KG1 (cell line): ENCODE measurements at regions not wholly inside any gene's neighbourhood (a gene's known extent, or its start where the extent isn't known, plus 50 kb on each side); places are given as distances from the start of the nearest gene placed in this dataset.
"Not testable (repeated sequence)": the region's sequence is repeated elsewhere in the genome, so short reads cannot be mapped to it uniquely, and the experiment has no call there.

Experiments
- DNase-seq: peaks from one replicate; lab custom pipeline; 2025; lab: John Stamatoyannopoulos, UW

DNA sequence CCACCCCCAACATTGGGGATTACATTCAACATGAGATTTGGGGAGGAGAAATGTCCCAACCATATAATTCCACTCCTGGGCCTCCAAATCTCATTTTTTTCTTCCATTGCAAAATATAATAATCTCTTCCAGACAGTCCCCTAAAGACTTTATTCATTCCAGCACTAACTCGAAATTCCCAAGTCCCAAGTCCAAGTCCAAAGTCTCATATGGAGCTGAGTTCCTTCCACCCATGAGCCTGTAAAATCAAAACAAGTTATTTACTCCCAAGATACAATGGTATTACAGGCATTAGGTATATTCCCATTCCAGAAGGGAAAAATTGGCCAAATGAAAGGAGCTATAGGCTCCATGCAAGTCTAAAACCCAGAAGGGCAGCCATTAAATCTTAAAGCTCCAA is 56.7 kb downstream of the P2RY1 start:
- no peak for DNase-seq

DNA sequence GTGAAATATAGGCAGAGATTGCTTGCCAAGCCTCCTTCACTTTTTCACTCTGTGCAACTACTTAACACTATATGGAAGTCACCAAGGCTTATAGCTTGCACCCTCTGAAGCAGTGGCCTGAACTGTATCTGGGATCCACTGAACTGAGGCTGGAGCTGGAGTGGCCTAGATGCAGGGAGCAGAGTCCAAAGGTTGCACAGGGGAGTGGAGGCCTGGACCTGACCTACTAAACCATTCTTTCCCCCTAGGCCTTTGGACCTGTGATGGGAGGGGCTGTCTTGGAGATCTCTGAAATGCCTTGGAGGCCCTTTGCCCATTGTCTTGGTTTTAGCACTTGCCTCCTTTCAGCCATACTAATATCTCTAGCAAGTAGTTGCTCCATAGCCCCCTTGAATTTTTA is 57.5 kb downstream of the P2RY1 start:
- no peak for DNase-seq

DNA sequence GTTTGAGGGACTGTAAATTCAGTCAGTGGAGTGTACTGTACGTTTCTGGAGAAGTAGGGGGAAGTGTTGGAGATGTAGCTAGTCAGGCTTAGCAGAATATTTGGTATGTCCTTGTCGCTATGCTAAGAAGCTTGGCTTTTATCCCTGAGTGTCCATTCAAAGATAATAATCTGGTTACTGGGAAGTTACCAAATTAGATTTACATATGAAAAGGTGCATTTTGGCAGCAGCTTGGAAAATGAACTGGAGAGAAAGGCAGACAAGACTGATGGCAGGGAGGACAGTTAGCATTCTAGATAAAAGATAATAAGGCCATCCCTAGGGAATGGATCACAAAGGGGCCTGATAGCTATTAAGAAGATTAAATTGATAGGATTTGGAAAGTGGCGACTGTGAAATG is 58.7 kb downstream of the P2RY1 start:
- no peak for DNase-seq

DNA sequence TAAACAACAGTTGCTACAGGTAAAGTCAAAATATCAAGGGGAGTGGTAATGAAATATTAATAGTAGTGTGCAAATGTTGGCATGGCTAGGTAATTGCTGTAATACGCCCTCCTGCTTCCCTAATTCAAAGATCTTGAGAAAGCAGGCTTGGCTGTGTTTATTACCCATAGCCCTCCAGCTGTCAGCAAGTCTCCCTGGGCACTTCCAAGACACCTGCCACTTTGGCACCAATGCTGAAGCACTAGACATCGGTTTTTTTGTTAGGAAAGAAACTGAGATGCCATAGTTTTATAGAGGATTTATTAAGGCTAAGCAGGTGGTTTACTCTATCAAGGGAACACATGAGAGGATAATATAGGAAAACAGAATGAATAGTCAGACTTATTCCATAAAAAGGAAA is 64.4 kb downstream of the P2RY1 start:
- no peak for DNase-seq

DNA sequence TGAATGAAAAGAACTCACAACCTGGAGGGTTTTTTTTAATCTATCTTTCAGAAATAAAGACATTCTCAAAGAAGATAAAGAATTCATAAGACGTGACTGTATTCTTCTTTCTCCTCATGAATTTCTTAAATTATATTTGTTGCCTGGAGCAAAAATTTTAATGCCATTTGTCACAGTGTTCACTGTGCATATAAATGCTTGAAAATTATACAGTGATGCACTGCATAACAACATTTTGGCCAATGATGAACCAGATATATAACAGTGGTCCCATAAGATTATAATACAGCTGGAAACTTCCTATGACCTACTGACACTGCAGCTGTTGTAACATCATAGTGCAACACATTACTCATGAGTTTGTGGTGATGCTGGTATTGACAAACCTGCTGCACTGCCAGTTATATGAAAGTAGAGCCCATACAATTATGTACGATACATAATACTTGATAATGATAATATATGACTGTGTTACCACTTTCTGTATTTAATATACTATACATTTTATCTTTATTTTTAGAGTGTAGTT is 67.3 kb downstream of the P2RY1 start:
- no peak for DNase-seq

DNA sequence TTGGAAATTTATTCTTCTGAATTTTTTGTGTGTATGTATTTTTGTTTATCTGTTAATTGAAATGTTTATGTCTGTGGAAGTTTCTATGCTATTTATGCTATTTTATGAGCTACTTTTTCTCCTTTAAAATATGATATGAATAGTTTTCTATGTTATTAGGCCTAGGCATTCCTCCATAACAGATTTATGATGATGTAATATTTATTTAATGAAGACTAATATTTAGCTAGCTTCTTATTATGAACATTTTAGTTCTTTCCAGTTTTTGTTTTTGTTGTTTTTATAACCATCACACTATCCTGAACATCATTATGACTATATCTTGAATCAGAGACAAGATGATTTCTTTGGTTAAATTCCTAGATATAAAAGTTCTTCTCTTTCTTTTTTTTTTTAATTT is 70.7 kb downstream of the P2RY1 start:
- no peak for DNase-seq

DNA sequence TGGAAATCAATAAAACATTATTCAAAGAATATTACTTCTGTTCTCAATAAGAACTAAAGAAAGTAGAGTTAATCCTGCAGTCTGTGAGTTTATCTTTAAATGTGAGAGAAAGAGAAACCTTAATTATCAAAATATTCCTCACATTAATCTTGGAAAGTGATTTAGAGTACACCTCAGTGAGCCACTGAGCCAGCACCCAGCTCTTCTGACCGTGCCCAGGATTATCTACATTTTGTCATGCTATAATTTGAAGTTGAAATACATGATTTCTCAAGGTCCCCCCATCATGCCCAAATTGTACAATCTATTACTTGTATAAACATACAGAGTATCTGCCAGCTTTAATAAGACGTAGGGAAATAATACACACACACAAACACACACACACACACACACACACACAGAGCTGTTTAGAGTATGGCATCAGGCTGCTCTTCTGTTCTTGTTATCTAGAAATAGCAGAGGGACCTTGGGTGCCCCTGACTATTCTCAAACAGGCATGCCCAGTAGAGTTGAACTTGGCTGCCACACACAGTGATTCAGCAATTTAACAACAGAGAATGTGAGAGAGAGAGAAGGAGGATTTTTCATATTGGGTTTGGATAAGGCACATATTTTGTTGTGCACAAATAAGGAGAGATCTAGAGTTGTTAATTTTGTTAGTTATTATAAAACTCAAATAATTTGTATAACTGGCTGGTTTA is 74.4 kb downstream of the P2RY1 start:
- DNase-seq: no peak

DNA sequence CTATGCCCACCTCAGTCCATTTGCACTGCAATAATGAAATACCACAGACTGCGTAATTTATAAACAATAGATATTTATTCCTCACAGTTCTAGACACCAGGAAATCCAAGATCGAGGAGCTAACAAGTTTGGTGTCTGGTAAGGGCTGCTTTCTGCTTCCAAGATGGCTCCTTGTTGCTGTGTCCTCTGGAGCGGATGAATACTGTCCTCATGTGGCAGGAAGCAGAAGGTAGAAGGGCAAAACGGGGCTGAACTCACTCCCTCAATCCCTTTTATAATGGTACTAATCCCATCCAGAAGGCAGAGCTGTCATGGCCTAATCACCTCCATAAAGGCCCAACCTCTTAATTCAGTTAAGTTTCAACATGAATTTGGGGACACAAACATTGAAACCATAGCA is 75.3 kb downstream of the P2RY1 start:
- DNase-seq: no peak

DNA sequence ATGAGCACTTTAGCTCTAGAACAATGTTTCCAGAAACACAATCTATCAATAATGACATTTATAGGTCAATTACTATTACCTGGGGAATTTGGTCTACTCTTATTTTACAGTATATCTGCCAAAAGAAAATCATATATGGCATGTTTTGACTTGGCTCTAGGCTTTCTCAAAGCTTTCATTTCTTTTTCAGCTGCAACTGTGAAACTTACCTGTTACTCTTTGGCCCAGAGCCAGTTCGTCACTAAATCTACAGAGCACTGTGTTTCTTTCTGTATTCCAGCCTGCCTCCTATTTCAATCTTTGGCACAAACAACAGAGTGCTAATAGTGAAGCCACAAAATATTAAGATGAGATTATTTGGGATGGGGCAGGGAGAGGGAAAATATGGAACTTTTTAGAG is 76.0 kb downstream of the P2RY1 start:
- no peak for DNase-seq

DNA sequence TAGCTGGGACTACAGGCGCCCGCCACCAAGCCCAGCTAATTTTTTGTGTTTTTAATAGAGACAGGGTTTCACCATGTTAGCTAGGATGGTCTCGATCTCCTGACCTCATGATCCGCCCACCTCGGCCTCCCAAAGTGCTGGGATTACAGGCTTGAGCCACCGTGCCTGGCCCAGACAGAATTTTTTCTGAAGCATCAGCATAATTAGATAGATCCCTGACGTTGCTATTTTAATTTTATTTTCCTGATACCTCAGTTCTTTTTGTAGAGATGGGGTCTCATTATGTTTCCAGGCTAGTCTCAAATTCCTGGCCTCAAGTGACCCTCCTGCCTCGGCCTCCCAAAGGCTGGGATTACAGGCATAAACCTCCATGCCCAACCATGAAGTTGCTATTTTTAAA is 79.8 kb downstream of the P2RY1 start:
- DNase-seq: not testable (repeated sequence)

DNA sequence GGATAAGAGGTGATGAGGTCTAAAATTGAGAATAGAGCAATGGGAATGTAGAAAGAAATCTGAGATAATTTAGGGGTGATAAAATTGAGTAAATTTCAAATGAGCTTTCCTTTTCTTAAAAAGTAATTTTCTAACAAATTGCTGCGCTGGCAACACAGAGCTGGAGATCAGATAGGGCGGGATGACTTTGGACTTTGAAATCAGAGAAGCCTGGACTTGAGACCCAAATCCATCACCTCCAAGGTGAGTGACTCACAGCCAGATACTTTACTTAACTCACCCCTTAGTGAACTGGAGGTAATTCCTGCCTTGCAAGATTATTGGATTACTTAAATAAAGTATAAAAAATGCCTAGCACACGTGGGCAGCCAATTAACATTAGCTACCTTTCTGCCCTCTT is 80.8 kb downstream of the P2RY1 start:
- no peak for DNase-seq

DNA sequence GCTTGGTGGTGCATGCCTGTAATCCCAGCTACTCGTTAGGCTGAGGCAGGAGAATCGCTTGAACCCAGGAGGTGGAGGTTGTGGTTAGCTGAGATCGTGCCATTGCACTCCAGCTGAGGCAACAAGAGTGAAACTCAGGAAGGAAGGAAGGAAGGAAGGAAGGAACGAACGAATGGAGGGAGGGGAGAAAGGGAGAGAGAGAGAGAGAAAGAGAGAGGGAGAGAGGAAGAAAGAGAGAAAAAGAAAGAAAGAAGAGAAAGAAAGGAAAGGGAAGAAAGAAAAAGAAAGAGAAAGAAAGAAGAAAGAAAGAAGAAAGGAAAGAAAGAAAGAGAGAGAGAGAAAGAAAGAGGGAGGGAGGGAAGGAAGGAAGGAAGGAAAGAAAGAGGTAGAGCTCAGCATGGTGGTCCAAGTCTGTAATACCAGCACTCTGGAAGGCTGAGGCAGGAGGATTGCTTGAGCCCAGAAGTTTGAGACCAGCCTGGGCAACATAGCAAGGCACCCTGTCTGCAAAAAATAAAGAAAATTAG is 81.9 kb downstream of the P2RY1 start:
- no peak for DNase-seq

DNA sequence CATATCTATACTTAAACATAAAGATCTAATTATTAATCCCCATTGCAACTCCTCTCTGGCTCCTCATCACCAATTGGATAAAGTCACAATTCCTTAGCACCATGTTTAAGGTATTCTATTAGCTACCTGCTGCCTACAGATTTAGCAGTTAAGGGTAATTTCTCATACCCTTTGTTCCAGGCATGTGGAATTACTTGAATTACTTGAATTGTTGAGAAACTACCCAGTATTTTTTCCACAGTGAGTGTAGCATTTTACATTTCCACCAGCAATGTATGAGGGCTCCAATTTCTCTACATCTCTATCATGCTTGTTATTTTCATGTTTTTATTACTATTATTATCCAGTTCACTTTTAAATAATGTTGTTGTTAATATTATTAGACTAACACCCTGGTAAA is 86.4 kb downstream of the P2RY1 start:
- no peak for DNase-seq

DNA sequence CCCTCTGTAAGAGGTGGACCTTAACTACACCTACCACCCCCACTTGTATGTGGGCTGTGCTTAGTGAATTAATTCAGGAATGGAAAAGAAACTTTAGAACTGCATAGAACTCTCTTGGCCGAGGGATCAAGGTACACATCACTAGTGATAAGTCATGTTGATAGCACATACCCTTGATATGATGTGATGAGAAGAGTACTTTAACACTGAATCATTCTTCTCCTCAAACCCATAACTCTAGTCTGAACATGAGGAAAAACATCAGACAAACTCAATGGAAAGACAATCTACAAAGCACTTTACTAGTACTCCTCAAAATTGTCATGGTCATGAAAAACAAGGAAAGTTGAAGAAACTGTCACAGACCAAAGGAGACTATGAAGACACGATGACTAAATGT is 87.6 kb downstream of the P2RY1 start:
- DNase-seq: no peak

DNA sequence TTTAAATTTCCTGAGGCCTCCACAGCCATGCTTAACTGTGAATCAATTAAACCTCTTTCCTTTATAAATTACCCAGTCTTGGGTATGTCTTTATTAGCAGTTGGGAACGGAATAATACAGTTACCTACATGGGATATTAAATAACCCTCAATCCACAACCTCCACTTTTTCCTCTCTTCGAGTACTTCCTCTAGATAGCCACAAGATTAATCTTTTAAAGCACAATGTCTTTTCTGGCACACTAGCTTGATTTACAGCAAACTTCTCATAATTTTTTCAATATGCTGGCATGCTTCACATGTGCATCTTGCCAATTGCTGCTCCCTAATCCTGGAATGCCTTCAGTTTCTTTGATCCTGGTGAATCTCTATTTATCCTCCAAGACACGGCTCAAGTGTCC is 92.2 kb downstream of the P2RY1 start:
- no peak for DNase-seq

DNA sequence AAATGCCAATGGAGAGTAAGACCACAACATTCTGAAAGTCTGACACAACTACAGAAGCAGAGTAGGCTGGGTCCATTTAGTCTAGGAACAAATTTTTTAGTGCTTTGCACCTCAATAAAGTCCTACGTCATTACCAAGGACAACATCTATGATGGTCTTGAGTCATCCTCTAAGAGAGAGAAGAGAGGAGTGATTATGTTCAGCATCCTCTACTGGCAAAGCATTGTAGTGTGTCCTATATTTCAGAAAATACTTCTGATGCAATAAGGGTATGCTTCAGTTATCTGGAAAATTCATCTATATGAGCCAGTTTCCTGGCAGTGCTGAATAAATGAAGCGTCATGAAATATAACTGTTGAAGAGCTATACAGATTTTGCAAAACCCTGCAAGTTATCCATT is 95.6 kb downstream of the P2RY1 start:
- DNase-seq: no peak

DNA sequence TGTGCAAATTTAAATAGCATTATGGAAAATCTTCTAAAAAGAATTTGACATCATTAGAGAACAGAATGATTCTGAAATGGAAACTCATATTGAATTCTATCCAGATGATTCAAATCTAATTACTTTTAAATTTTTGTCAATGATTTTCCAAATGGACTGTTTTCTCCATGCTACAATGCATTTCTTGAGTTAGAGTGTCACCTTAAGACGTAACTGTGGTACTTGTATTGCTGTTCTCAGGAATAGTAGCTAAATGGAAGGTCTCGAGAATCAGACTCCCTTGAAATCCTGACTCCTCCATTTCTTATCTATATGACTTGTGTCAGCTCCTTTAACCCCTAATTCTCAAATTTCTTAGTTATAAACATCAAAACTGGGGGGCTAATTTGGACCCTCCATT is 102.3 kb downstream of the P2RY1 start:
- DNase-seq: no peak

DNA sequence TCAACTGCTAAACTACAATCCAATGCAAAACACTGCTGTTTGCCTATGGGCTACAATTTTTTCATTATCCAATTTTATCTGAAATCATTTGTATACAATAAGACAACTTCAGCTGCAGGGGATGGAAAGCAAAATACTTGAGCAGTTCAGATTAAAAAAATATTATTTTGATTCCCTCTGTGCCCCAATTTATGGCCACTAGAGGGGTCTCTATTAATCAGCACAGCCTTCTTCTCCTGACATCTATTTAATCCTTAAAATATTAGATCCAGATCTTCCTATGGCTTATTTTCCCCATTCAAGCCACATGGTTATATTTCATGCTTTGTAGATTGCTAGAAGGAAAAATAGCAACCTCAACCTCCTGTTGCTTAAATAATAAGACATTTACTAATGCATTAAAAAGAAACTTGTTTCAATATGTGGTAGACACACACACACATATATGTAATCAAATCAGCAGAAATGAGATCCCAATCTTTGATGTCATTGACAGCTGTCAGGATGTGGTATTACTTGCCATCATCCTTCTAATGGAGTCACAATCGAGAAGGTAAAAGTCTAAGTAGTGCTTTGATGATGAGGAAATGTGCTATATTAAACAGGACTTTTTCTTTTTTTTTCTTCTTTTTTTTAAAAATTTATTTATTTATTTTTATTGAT is 104.2 kb downstream of the P2RY1 start:
- DNase-seq: no peak

DNA sequence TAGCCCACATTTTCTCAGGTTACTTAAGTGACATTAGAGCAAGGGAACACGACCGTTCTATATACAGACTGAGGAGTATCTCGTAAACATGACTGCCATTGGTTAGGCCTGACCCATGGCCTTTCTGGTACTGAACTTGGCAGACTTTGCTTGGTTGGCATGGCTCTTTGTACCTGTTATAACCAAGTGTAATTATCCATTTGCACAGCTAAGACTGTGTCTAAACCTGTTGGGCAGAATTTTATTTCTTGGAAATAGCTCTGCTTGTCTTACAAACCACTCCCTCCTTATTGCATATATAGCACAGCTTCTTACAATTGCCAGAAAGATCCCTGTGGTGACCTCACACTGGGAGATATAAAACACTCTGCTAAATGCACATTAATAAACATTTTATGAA is 106.9 kb downstream of the P2RY1 start:
- no peak for DNase-seq

DNA sequence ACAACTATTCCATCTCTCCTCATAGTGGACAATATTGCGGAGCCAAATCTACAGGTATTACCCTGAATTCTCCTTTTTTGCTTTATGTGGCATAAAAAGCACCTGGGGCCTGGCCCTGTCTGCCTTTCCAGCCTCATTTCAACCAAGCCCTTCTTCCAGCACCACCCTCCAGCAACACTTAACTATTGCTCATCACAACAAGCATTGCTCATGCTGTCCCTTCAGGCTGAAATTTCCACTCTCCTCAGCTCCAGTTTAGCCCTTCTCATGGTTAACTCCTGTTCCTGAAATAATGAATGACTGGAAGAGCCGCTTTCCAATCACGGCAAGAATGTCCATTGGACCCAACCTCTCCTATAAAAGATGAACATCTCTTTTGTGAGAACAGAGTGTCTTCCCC is 107.4 kb downstream of the P2RY1 start:
- no peak for DNase-seq

DNA sequence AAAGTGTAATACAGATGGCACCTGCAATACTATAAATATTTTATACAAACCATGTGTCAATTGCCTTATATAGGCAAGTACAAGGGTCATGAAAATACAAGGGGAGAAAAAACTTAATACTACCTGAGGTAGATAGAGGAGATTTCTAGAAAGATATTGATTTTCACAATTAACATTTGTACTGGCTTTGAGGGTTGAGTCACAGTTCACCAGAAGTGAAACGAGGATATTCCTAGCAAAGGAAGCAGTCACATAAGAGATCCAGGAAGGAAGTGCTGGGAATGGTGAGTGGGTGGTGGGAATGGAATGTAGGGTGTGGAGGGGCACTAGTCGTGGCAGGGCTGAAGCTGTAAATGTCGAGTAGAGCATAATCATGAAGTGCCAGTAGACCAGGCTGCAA is 108.7 kb downstream of the P2RY1 start:
- DNase-seq: no peak

DNA sequence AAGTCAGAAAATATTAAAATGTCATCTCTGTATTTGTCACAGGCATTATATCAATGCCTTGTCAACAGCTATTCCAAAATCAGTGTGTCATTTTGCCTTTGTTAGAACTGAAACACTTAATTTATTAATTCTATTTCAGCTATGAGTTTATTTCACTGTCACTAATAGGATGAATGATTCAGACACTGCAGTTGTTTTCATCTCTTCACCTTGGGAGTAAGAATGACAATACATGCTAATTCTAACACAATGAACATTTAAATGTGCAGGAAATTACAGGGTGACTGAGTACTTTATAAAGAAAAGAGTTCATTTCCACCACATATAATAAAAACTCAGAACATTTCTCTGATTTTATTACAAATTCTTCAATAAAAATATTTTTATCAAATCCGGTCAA is 109.7 kb downstream of the P2RY1 start:
- DNase-seq: no peak

DNA sequence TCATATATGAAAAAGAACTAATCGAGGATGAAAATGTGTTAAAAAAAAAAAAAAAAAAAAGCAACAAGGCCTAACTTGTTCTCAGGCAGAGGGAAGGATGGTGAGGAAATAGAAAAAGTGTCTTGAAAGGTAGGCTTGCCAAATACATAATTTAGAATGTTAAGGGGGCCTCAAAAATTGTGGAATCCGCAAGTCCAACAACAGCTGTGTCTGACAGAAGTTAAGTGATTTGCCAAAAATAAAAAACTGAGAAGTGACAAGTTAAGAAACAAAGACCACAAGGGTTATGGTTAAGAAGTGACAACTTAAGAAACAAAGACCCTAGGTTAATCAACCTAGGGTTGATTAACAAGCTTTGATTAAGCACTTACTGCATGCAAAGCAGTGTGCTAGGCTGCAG is 110.6 kb downstream of the P2RY1 start:
- no peak for DNase-seq

DNA sequence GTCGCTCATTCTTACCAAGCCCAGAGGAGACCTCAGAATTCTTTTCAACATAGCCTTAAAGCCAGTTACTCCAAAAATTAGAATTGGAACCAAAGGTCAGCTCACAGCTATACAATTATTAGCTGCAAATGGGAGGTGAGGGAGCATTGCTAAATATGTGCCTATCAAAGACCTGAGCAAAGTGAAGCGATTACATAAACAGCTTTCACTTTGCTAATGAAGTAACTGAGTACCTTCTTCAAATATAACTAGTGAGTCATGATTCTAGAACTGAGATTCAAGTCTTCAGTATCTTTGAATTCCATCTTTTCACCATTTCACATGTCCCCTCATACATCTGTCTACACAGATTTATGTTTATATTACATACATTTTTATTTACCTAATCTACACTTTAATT is 122.6 kb downstream of the P2RY1 start:
- DNase-seq: no peak
